ENCODE measurements at regions not wholly inside any gene's neighbourhood (a gene's known extent, or its start where the extent isn't known, plus 50 kb on each side); places are given as distances from the start of the nearest gene placed in this dataset.

DNA sequence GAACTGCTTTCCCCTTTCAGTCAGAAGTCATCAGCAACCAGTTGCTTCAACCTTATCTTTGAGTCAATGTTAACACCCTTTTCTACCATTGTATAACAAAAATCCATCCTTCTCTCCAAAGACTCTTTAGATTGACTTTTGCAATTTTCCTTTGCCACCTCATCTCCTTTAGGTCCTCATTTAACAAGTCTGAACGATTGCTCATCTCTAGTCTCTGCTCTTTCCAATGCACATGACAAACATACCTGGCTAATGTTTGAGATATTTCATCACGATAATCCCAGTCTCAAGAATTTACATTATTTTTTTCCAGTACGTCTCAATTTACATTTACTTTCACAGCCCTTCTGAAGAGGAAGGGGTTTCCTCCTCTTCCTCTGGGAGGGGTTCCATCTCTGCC is 127.5 kb downstream of the KLF12 start:
- no peak for TF ChIP-seq FOXK1 (CRISPR knock-in tag; IDR thresholded peaks at IDR 0.05)
- TF ChIP-seq, protein P1, sequence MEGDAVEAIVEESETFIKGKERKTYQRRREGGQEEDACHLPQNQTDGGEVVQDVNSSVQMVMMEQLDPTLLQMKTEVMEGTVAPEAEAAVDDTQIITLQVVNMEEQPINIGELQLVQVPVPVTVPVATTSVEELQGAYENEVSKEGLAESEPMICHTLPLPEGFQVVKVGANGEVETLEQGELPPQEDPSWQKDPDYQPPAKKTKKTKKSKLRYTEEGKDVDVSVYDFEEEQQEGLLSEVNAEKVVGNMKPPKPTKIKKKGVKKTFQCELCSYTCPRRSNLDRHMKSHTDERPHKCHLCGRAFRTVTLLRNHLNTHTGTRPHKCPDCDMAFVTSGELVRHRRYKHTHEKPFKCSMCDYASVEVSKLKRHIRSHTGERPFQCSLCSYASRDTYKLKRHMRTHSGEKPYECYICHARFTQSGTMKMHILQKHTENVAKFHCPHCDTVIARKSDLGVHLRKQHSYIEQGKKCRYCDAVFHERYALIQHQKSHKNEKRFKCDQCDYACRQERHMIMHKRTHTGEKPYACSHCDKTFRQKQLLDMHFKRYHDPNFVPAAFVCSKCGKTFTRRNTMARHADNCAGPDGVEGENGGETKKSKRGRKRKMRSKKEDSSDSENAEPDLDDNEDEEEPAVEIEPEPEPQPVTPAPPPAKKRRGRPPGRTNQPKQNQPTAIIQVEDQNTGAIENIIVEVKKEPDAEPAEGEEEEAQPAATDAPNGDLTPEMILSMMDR (IDR thresholded peaks at IDR 0.05) = no peak
- TF ChIP-seq, protein P2, sequence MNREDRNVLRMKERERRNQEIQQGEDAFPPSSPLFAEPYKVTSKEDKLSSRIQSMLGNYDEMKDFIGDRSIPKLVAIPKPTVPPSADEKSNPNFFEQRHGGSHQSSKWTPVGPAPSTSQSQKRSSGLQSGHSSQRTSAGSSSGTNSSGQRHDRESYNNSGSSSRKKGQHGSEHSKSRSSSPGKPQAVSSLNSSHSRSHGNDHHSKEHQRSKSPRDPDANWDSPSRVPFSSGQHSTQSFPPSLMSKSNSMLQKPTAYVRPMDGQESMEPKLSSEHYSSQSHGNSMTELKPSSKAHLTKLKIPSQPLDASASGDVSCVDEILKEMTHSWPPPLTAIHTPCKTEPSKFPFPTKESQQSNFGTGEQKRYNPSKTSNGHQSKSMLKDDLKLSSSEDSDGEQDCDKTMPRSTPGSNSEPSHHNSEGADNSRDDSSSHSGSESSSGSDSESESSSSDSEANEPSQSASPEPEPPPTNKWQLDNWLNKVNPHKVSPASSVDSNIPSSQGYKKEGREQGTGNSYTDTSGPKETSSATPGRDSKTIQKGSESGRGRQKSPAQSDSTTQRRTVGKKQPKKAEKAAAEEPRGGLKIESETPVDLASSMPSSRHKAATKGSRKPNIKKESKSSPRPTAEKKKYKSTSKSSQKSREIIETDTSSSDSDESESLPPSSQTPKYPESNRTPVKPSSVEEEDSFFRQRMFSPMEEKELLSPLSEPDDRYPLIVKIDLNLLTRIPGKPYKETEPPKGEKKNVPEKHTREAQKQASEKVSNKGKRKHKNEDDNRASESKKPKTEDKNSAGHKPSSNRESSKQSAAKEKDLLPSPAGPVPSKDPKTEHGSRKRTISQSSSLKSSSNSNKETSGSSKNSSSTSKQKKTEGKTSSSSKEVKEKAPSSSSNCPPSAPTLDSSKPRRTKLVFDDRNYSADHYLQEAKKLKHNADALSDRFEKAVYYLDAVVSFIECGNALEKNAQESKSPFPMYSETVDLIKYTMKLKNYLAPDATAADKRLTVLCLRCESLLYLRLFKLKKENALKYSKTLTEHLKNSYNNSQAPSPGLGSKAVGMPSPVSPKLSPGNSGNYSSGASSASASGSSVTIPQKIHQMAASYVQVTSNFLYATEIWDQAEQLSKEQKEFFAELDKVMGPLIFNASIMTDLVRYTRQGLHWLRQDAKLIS (CRISPR knock-in tag; IDR thresholded peaks at IDR 0.05; ENCODE audit: borderline replicate concordance) = no peak
- no peak for TF ChIP-seq TEAD1 (CRISPR knock-in tag; IDR thresholded peaks at IDR 0.05)
- no peak for TF ChIP-seq NFYB (CRISPR knock-in tag; conservative IDR thresholded peaks at IDR 0.05; ENCODE audit: low read depth)
- no peak for TF ChIP-seq KAT7 (CRISPR knock-in tag; IDR thresholded peaks at IDR 0.05; ENCODE audit: borderline replicate concordance)
- TF ChIP-seq, protein P3, sequence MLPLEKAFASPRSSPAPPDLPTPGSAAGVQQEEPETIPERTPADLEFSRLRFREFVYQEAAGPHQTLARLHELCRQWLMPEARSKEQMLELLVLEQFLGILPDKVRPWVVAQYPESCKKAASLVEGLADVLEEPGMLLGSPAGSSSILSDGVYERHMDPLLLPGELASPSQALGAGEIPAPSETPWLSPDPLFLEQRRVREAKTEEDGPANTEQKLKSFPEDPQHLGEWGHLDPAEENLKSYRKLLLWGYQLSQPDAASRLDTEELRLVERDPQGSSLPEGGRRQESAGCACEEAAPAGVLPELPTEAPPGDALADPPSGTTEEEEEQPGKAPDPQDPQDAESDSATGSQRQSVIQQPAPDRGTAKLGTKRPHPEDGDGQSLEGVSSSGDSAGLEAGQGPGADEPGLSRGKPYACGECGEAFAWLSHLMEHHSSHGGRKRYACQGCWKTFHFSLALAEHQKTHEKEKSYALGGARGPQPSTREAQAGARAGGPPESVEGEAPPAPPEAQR (CRISPR knock-in tag; IDR thresholded peaks at IDR 0.05) = no peak
- TF ChIP-seq CREM (CRISPR knock-in tag; IDR thresholded peaks at IDR 0.05) = no peak
- TF ChIP-seq, protein P4, sequence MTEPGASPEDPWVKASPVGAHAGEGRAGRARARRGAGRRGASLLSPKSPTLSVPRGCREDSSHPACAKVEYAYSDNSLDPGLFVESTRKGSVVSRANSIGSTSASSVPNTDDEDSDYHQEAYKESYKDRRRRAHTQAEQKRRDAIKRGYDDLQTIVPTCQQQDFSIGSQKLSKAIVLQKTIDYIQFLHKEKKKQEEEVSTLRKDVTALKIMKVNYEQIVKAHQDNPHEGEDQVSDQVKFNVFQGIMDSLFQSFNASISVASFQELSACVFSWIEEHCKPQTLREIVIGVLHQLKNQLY (CRISPR knock-in tag; IDR thresholded peaks at IDR 0.05) = no peak
- TF ChIP-seq ATF1 (CRISPR knock-in tag; IDR thresholded peaks at IDR 0.05) = no peak
- TF ChIP-seq, protein P5, sequence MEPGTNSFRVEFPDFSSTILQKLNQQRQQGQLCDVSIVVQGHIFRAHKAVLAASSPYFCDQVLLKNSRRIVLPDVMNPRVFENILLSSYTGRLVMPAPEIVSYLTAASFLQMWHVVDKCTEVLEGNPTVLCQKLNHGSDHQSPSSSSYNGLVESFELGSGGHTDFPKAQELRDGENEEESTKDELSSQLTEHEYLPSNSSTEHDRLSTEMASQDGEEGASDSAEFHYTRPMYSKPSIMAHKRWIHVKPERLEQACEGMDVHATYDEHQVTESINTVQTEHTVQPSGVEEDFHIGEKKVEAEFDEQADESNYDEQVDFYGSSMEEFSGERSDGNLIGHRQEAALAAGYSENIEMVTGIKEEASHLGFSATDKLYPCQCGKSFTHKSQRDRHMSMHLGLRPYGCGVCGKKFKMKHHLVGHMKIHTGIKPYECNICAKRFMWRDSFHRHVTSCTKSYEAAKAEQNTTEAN (CRISPR knock-in tag; IDR thresholded peaks at IDR 0.05) = no peak
- TF ChIP-seq, protein P6, sequence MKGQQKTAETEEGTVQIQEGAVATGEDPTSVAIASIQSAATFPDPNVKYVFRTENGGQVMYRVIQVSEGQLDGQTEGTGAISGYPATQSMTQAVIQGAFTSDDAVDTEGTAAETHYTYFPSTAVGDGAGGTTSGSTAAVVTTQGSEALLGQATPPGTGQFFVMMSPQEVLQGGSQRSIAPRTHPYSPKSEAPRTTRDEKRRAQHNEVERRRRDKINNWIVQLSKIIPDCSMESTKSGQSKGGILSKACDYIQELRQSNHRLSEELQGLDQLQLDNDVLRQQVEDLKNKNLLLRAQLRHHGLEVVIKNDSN (CRISPR knock-in tag; IDR thresholded peaks at IDR 0.05) = no peak

All from WTC11 (cell line).